Omental fat pad (tissue), 3 donors: ENCODE measurements at regions not wholly inside any gene's neighbourhood (a gene's known extent, or its start where the extent isn't known, plus 50 kb on each side); places are given as distances from the start of the nearest gene placed in this dataset.

Experiments used
- ATAC-seq: fragments of 150-250 bp; one replicate; pipeline ENCODE4 v1.9.1; 2016; ENCODE audit warnings: mild to moderate bottlenecking, moderate library complexity; ENCODE audit not compliant: low FRiP score
- DNase-seq: peaks from one replicate; pipeline ENCODE4 v3.0.0-alpha.2; 2019; ENCODE audit warnings: low spot score
- TF ChIP-seq, protein P1 (sequence below), 3 donors: fragments of 450-650 bp; IDR thresholded peaks; one replicate each; pipeline ENCODE4 v1.5.1; 2016 to 2017; ENCODE audit warnings: antibody characterized with exemption in 3 of 3, mild to moderate bottlenecking in 3 of 3, moderate library complexity in 2 of 3

DNA sequence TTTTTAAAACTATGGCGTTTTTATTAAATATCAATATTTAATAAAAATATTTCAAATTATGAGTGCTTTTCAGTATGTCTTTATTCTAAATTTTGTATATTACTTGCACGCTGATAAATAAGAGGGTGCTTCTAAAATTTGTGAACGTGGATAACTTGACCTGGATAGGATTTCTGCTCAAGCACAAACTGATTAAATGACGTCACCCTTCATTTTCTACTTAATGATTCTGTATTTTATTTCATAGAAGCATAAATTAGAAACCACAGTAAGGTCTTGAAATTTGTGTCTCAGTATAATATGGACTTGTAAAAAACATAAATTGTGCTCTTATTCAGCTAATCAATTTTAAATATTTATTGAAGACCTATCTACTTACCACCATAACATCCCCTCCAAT, 903.7 kb downstream of the ROBO2 start:
- ATAC-seq (no peak), DNase-seq (no peak)
- TF ChIP-seq, protein P1, sequence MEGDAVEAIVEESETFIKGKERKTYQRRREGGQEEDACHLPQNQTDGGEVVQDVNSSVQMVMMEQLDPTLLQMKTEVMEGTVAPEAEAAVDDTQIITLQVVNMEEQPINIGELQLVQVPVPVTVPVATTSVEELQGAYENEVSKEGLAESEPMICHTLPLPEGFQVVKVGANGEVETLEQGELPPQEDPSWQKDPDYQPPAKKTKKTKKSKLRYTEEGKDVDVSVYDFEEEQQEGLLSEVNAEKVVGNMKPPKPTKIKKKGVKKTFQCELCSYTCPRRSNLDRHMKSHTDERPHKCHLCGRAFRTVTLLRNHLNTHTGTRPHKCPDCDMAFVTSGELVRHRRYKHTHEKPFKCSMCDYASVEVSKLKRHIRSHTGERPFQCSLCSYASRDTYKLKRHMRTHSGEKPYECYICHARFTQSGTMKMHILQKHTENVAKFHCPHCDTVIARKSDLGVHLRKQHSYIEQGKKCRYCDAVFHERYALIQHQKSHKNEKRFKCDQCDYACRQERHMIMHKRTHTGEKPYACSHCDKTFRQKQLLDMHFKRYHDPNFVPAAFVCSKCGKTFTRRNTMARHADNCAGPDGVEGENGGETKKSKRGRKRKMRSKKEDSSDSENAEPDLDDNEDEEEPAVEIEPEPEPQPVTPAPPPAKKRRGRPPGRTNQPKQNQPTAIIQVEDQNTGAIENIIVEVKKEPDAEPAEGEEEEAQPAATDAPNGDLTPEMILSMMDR (IDR thresholded peaks at IDR 0.05) = no peak

DNA sequence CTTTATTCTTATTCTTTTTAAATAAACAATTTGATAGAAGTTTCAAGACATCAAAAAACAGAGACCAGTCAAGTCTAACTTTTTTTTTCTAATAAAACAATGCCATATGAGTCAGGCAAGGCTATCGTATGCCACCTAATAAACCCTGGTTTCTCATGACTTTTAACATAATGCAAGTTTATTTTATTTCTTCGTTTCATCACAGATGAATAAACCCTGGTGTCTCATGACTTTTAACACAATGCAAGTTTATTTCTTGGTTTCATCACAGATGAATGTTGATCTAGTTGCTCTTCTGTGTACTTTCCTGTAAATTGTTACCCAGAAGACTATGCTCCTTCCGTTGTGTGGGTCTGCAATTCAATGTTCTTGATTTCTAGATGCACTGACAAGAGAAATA, 905.4 kb downstream of the ROBO2 start:
- ATAC-seq (no peak), DNase-seq (no peak)
- TF ChIP-seq, protein P1 (IDR thresholded peaks at IDR 0.05) = no peak

DNA sequence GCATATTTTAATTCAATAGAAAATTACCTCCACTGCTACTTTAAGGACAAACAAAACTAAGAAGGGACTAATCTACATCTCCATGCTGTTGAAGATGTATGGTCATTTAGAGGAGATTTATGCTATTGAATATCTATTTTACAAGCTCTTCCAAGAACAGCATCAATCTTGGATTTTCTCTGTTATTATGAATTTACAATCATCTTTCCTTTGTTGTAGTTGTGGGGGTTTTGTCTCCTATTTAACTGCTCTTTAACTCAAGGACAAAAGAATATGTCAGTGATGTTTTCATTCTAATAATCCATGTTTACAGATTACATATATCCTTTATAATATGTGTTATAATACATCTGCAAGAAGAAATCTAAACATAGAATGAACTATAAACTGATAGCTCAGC, 907.8 kb downstream of the ROBO2 start:
- no peak for ATAC-seq
- TF ChIP-seq, protein P1 (IDR thresholded peaks at IDR 0.05) = no peak

DNA sequence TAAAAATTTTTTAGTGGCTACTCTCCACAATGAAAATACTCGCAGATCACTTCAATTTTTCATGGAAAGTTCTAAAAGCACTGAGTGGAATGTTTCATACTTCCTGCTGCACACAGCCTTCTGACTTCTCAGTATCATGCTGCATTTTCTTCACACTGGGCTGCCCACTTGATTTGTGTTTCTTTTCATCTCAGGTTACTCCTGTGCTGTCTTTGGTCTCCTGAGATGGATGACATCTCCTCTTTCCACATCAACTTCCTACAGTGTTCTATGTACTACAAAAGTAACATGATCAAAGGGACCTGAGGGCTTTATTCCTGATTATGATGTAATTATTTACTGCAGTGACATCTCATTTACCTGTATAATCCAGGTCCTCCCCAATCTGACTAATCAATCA, 927.7 kb downstream of the ROBO2 start:
- no peak for DNase-seq
- TF ChIP-seq, protein P1 (IDR thresholded peaks at IDR 0.05) = no peak
- no peak for ATAC-seq

More for the DNA sequence above, 907.8 kb downstream of the ROBO2 start:
- no peak for DNase-seq

DNA sequence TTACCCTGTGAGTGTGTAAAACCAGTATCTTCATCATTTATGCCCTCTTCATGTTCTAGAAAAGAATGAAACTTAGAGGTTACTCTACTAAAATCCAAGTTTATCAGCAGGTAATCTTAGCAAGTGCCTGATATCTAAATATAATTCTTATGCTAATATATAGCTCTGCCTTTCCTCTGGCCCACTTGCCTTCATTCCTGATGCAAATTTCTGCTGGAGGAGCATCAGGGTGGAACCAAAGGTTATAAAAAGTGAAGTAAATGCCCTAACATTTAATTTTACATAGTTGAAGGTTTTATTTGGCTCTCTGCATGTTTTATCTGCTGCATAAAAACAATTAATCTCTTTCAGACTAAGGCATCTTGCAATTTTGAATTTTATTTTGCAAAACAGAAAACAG, 936.2 kb downstream of the ROBO2 start:
- no peak for ATAC-seq
- TF ChIP-seq, protein P1 (IDR thresholded peaks at IDR 0.05) = no peak
- no peak for DNase-seq

DNA sequence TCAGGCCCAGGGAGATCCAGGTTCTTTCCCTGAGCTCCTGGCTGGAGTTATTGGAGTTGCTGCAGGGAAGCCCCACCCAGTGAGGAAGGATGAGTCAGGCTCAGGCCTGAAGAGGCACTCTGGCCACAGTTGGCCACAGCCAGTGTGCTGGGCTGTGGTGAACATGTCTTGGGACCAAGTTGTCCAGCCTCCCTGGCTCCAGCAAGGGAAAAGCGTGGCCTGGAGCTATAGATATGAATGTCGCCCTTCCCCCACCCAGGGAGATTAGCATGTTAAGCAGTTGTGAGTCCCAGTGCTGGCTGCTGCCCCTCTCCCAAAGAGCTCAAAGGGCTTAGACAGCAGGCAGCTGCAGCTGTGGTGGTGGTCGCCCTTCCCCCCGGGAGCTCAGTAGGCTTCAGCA, 963.2 kb downstream of the ROBO2 start:
- TF ChIP-seq, protein P1 (IDR thresholded peaks at IDR 0.05) = no peak
- DNase-seq = no peak
- no peak for ATAC-seq

DNA sequence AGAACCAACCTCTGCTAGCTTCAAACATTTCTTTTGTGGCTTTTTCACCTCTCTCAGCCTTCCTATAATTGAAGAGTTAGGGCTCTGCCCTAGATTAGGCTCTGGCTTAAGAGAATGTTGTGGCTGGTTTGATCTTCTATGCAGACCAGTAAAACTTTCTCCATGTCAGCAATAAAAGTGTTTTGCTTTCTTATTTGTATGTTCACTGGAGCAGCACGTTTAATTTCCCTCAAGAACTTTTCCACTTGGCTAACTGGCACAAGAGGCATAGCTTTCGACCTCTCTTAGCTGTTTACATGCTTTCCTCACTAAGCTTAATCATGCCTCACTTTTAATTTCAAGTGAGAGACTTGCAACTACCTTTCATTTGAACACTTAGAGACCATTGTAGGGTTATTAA, 964.7 kb downstream of the ROBO2 start:
- ATAC-seq (no peak), DNase-seq (no peak)
- TF ChIP-seq, protein P1 (IDR thresholded peaks at IDR 0.05) = no peak
